ENCODE measurements at regions not wholly inside any gene's neighbourhood (a gene's known extent, or its start where the extent isn't known, plus 50 kb on each side); places are given as distances from the start of the nearest gene placed in this dataset.

DNA sequence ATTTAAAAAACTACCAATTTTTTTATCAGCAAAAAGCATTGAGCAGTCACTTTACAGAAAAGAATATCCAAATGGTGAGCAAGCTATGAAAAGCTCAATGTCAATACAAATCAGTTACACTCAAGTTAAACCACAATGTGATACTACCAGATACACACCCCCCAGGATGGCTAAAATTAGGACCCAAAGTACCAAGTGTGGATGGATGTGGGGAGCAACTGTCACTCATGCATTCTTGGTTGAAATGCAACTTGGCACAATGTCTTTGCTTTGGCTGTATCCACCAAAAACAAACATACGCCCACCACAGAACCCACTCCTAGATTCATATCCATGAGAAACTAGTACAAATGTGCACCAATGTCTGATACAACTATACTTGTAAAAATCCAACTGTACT lies 120.0 kb upstream of the IRX1 start:
- H3K9ac ChIP-seq (replicated peaks in 1 of 4; ENCODE audit: extremely low read depth in 1 of 4, low read depth in 3 of 4, low read length in 3 of 4): no peak overlapping the region
- no peaks in the 10 kb centered on the region for H3K23me2 ChIP-seq (ENCODE audit: low read depth, low read length)
- no peak overlapping the region for H4K5ac ChIP-seq (ENCODE audit: insufficient read length, low read depth, low read length)
- H3K14ac ChIP-seq (ENCODE audit: insufficient read length): no peak overlapping the region
- no peak overlapping the region for H2BK120ac ChIP-seq (replicated peaks; ENCODE audit: low read depth, low read length)
- 92% methylated on average over 1 of the region's 1 CpG; no CpG with 5 or more reads in 1 of the 2 experiments for WGBS, 2 experiments (ENCODE audit: extremely low coverage in 1 of 2, insufficient coverage in 1 of 2, insufficient read length in 1 of 2, insufficient replicate concordance in 2 of 2, low coverage in 1 of 2, low lambda C conversion rate in 2 of 2, missing lambda C conversion rate in 1 of 2)
- no peak overlapping the region for H4K91ac ChIP-seq (replicated peaks; ENCODE audit: insufficient read length, low read length)
- no peaks in the 10 kb centered on the region for H3K4me1 ChIP-seq (replicated peaks in 1 of 4; ENCODE audit: control insufficient read depth in 3 of 4, insufficient read depth in 4 of 4, low read length in 3 of 4)
- H2BK5ac ChIP-seq (ENCODE audit: low read depth, low read length): no peak overlapping the region
- ChIA-PET CTCF (ENCODE audit: partially characterized antibody) (no interaction called here), POLR2A (ENCODE audit: partially characterized antibody) (no interaction called here)
- no peaks in the 10 kb centered on the region for H3K79me2 ChIP-seq (ENCODE audit: control insufficient read depth in 1 of 2, insufficient read depth in 2 of 2, low read length in 2 of 2)
- H3K27me3 ChIP-seq (replicated peaks in 1 of 4; ENCODE audit: control insufficient read depth in 3 of 4, extremely low read depth in 1 of 4, insufficient read depth in 3 of 4, low read length in 3 of 4): no peaks in the 10 kb centered on the region
- no peak overlapping the region for H3K23ac ChIP-seq (ENCODE audit: insufficient read length)
- no peak overlapping the region for H2BK15ac ChIP-seq (ENCODE audit: low read length)
- no peak overlapping the region for H2BK20ac ChIP-seq (ENCODE audit: low read length)
- DNase-seq (ENCODE audit: low read depth in 1 of 2, low spot score in 2 of 2) (no peak), FAIRE-seq (no peak)
- H3K56ac ChIP-seq (replicated peaks; ENCODE audit: insufficient read length, low read depth, low read length): no peak overlapping the region
- no peak overlapping the region for H2AK5ac ChIP-seq (ENCODE audit: low read depth, low read length)
- H2BK12ac ChIP-seq (ENCODE audit: low read depth, low read length): no peak overlapping the region
- H4K8ac ChIP-seq (ENCODE audit: extremely low read depth, insufficient read depth, low read length): no peak overlapping the region
- H3K4ac ChIP-seq (replicated peaks; ENCODE audit: insufficient read length, low read depth, low read length): no peak overlapping the region
- H3K36me3 ChIP-seq (ENCODE audit: control insufficient read depth in 2 of 4, insufficient read depth in 4 of 4, low read length in 3 of 4): no peaks in the 10 kb centered on the region
- no peaks in the 10 kb centered on the region for H3K9me3 ChIP-seq (ENCODE audit: insufficient read depth in 2 of 2, low read depth in 1 of 2, low read length in 1 of 2)
- H3K27ac ChIP-seq (ENCODE audit: low read depth, low read length): no peak overlapping the region
- no peaks in the 10 kb centered on the region for H4K20me1 ChIP-seq (replicated peaks in 1 of 2; ENCODE audit: control insufficient read depth in 1 of 2, insufficient read depth in 2 of 2, low read length in 2 of 2)
- H2AFZ ChIP-seq (ENCODE audit: low read length): no peak overlapping the region
- no peak overlapping the region for H3K4me2 ChIP-seq (ENCODE audit: insufficient read depth in 1 of 2, low read depth in 2 of 2, low read length in 2 of 2)
- no peaks in the 10 kb centered on the region for H3K79me1 ChIP-seq (ENCODE audit: low read depth, low read length)
- no peak overlapping the region for H3K18ac ChIP-seq (ENCODE audit: extremely low read depth, low read length)
- H3K4me3 ChIP-seq (ENCODE audit: extremely low read depth in 1 of 4, insufficient read depth in 2 of 4, low read depth in 3 of 4, low read length in 4 of 4): no peak overlapping the region
- no peak for TF ChIP-seq SIN3A (conservative IDR thresholded peaks at IDR 0.05 in 1 of 2, IDR thresholded peaks at IDR 0.05 in 1 of 2; ENCODE audit: low read depth in 1 of 2, low read length in 2 of 2)
